Nephron (organoid): ENCODE measurements at regions not wholly inside any gene's neighbourhood (a gene's known extent, or its start where the extent isn't known, plus 50 kb on each side); places are given as distances from the start of the nearest gene placed in this dataset.

Experiments
- H3K27ac Mint-ChIP-seq, 3 experiments: 2 replicates each; pipeline ENCODE4 v1.8.0; 2020; ENCODE audit warnings: mixed read lengths in 3 of 3, mild to moderate bottlenecking in 2 of 3, moderate library complexity in 1 of 3
- H3K27me3 Mint-ChIP-seq: 2 replicates; pipeline ENCODE4 v1.8.0; 2021; ENCODE audit warnings: low read depth, mild to moderate bottlenecking, moderate library complexity, mixed read lengths
- H3K36me3 Mint-ChIP-seq: 2 replicates; pipeline ENCODE4 v1.8.0; 2020; ENCODE audit warnings: low read depth, mixed read lengths
- H3K4me1 Mint-ChIP-seq: 2 replicates; pipeline ENCODE4 v1.8.0; 2020; ENCODE audit warnings: mixed read lengths
- H3K4me3 Mint-ChIP-seq, 3 experiments: 2 replicates each; pipeline ENCODE4 v1.8.0; 2020; ENCODE audit warnings: mild to moderate bottlenecking in 3 of 3, mixed read lengths in 3 of 3, moderate library complexity in 2 of 3
- H3K9me3 Mint-ChIP-seq: 2 replicates; pipeline ENCODE4 v1.8.0; 2020; ENCODE audit warnings: mixed read lengths
- TF ChIP-seq, protein P1 (sequence below), 3 experiments: fragments of 200-600 bp; sonication (generic); IDR thresholded peaks; one replicate each; pipeline ENCODE4 v1.5.0; 2021; ENCODE audit warnings: antibody characterized with exemption in 3 of 3; ENCODE audit not compliant: unreplicated experiment in 3 of 3

DNA sequence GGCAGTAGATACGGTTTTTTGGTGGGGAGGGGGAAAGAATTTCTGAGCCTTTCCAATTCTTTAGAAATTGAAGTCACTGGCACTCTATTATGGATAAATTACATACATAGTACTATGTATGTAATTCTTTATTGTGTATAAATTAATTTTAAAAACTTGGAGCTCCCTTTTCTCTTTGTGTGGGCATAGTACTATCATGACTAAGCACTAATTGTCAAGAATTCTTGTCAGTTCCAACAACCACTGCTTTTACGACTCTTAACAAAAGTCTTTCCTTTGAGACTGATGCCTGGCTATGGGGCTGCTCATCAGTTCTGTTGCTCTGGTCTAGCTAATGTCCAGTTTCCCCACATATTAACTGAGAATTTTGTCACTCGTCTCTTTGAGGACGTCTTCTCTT, 365.3 kb upstream of the RNF32 start:
- H3K4me1 Mint-ChIP-seq = no peaks in the 10 kb centered on the region
- no peaks in the 10 kb centered on the region for H3K36me3 Mint-ChIP-seq
- TF ChIP-seq, protein P1, sequence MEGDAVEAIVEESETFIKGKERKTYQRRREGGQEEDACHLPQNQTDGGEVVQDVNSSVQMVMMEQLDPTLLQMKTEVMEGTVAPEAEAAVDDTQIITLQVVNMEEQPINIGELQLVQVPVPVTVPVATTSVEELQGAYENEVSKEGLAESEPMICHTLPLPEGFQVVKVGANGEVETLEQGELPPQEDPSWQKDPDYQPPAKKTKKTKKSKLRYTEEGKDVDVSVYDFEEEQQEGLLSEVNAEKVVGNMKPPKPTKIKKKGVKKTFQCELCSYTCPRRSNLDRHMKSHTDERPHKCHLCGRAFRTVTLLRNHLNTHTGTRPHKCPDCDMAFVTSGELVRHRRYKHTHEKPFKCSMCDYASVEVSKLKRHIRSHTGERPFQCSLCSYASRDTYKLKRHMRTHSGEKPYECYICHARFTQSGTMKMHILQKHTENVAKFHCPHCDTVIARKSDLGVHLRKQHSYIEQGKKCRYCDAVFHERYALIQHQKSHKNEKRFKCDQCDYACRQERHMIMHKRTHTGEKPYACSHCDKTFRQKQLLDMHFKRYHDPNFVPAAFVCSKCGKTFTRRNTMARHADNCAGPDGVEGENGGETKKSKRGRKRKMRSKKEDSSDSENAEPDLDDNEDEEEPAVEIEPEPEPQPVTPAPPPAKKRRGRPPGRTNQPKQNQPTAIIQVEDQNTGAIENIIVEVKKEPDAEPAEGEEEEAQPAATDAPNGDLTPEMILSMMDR (IDR thresholded peaks at IDR 0.05; ENCODE audit: unreplicated experiment in 3 of 3) = no peak
- H3K27me3 Mint-ChIP-seq = peaks cover 4% of the 10 kb centered on the region
- H3K9me3 Mint-ChIP-seq = no peaks in the 10 kb centered on the region
- H3K27ac Mint-ChIP-seq = no peak overlapping the region
- H3K4me3 Mint-ChIP-seq = no peak overlapping the region

DNA sequence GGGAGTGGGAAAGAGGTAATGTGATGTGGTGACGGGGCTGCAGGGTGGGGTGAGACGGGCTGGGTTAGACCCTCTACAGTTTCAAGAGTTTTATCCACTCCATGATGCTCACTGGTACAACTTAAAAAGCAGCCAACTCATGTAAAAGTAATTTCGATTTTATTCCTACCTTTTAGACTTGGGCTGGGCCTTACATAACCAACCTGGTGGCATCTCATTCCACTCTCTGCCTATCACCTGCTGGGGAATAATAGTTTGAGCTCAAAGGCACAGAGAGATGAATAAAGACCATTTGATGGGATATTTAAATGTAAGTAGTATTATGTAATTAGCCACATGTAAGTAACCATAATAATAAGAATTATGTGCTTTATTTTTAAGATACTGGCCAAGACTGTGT, 366.0 kb upstream of the RNF32 start:
- no peaks in the 10 kb centered on the region for H3K9me3 Mint-ChIP-seq

DNA sequence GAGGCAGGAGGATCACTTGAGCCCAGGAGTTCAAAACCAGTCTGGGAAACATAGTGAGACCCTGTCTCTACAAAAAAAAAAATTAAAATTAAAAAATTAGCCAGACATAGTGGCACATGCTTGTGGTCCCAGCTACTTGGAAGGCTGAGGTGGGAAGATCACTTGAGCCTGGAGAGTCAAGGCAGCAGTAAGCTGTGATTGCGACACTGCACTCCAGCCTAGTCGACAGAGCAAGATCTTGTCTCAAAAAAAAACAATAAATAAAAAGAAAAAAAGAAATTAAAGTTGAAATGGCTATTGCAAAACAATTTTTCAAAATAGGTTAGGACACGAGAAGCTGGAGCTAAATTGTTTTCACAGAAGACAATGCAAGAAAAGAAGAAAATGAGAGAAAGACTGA, 379.0 kb upstream of the RNF32 start:
- H3K4me3 Mint-ChIP-seq = no peak overlapping the region
- TF ChIP-seq, protein P1 (IDR thresholded peaks at IDR 0.05; ENCODE audit: unreplicated experiment in 3 of 3) = no peak
- H3K36me3 Mint-ChIP-seq = no peaks in the 10 kb centered on the region
- peaks cover 7% of the 10 kb centered on the region for H3K27me3 Mint-ChIP-seq
- H3K4me1 Mint-ChIP-seq = no peaks in the 10 kb centered on the region
- peaks cover 2% of the 10 kb centered on the region for H3K9me3 Mint-ChIP-seq
- H3K27ac Mint-ChIP-seq = no peak overlapping the region

More for the DNA sequence above, 366.0 kb upstream of the RNF32 start:
- Mint-ChIP-seq H3K27me3 (peaks cover 4% of the 10 kb centered on the region), H3K4me1 (no peaks in the 10 kb centered on the region), H3K36me3 (no peaks in the 10 kb centered on the region), H3K27ac (no peak overlapping the region), H3K4me3 (no peak overlapping the region)
- TF ChIP-seq, protein P1 (IDR thresholded peaks at IDR 0.05; ENCODE audit: unreplicated experiment in 3 of 3) = no peak

DNA sequence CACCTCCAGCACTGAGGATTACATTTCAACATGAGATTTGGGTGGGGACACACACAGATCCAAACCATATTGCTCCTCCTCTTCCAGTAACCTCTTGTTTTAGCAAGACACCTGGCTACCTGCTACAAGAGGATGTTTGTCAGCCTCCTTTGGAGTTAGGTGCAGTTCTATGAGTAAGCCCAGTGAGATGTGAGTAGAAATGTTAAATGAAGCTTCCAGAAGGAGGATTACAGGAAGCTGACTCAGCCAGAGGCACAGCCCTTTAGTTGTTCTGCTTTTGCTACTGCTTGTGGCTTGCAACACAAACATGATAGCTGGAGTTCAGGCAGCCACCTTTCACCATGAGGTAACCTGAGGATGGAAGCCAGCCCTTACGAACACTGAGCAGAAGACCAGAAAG, 382.7 kb upstream of the RNF32 start:
- no peaks in the 10 kb centered on the region for H3K36me3 Mint-ChIP-seq
- H3K4me1 Mint-ChIP-seq = no peaks in the 10 kb centered on the region
- TF ChIP-seq, protein P1 (IDR thresholded peaks at IDR 0.05; ENCODE audit: unreplicated experiment in 3 of 3) = no peak

DNA sequence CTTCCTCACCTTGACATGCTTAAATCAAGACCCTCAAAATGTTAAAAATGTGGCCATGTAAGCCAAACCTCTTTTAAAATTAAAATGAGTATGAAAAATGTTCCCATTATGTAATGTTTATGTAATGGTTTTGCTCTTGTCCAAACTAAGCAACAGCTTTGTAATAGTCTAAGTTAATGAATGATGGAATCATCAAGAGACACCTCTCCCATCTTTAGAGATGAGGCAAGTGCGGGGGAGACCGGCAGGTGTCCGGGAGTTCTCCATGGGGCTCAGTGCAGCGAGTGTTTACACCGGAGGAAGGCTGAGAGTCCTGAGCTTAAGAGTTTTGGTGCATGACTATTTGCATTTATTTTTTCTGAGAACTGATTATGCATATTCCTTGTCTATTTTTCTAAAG, 384.9 kb upstream of the RNF32 start:
- TF ChIP-seq, protein P1 (IDR thresholded peaks at IDR 0.05; ENCODE audit: unreplicated experiment in 3 of 3) = no peak
- H3K27me3 Mint-ChIP-seq = peaks cover 12% of the 10 kb centered on the region
- H3K4me3 Mint-ChIP-seq = no peak overlapping the region
- no peak overlapping the region for H3K27ac Mint-ChIP-seq
- H3K9me3 Mint-ChIP-seq = no peaks in the 10 kb centered on the region
- H3K36me3 Mint-ChIP-seq = no peaks in the 10 kb centered on the region
- H3K4me1 Mint-ChIP-seq = no peaks in the 10 kb centered on the region

More for the DNA sequence above, 382.7 kb upstream of the RNF32 start:
- H3K9me3 Mint-ChIP-seq = no peaks in the 10 kb centered on the region
- H3K27ac Mint-ChIP-seq = no peak overlapping the region
- peaks cover 11% of the 10 kb centered on the region for H3K27me3 Mint-ChIP-seq
- H3K4me3 Mint-ChIP-seq = no peak overlapping the region

DNA sequence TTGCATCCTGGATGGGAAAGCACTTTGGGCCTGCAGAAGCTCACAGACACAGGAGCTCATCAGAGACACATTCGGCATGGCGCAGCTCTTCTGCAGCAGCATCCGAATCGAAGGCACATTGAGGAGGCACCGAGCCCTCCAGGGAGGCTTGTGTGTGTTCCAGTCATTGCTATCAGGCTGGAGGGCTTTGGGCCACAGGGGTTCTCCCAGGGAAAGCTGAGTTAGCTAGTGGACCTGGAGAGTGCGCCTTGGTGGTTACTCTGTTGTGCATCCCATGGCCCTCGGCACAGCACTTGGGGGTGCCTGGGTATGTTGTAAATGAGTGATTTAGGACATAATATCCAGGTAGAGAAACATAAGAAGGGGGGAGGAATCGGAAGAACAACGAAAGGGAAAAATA, 388.7 kb upstream of the RNF32 start:
- H3K9me3 Mint-ChIP-seq = no peaks in the 10 kb centered on the region
- H3K27ac Mint-ChIP-seq = no peak overlapping the region
- no peaks in the 10 kb centered on the region for H3K4me1 Mint-ChIP-seq
- peaks cover 17% of the 10 kb centered on the region for H3K27me3 Mint-ChIP-seq
- TF ChIP-seq, protein P1 (IDR thresholded peaks at IDR 0.05; ENCODE audit: unreplicated experiment in 3 of 3) = no peak
- no peaks in the 10 kb centered on the region for H3K36me3 Mint-ChIP-seq
- H3K4me3 Mint-ChIP-seq = no peak overlapping the region
